ENCODE measurements at regions not wholly inside any gene's neighbourhood (a gene's known extent, or its start where the extent isn't known, plus 50 kb on each side); places are given as distances from the start of the nearest gene placed in this dataset.

GRCh38 chr18:61989138-61989537, 96.3 kb upstream of the RNF152 start:
- 95% methylated on average over 4 of the region's 4 CpGs for WGBS
- H3K27me3 ChIP-seq (ENCODE audit: control insufficient read depth in 2 of 2, insufficient read depth in 1 of 2, low read length in 1 of 2), result no peaks in the 10 kb centered on the region

GRCh38 chr18:61988100-61988499, 95.3 kb upstream of the RNF152 start:
- Histone ChIP-seq H3K27ac (ENCODE audit: low read depth in 1 of 2, low read length in 1 of 2) (no peak overlapping the region), H3K4me1 (ENCODE audit: control insufficient read depth in 2 of 2, insufficient read depth in 2 of 2, low read length in 2 of 2) (no peaks in the 10 kb centered on the region)
- 89% methylated on average over 2 of the region's 2 CpGs for WGBS

More at GRCh38 chr18:61989138-61989537, 96.3 kb upstream of the RNF152 start:
- H3K27ac ChIP-seq (ENCODE audit: low read depth in 1 of 2, low read length in 1 of 2), result no peak overlapping the region
- H3K36me3 ChIP-seq (ENCODE audit: control insufficient read depth in 2 of 2, insufficient read depth in 2 of 2, low read length in 1 of 2), result no peaks in the 10 kb centered on the region
- H3K9me3 ChIP-seq (ENCODE audit: control insufficient read depth in 2 of 2, insufficient read depth in 1 of 2, low read length in 1 of 2), result no peaks in the 10 kb centered on the region
- DNase-seq (ENCODE audit: low read depth in 6 of 9, low spot score in 9 of 9), result no peak
- no peaks in the 10 kb centered on the region for H3K4me1 ChIP-seq (ENCODE audit: control insufficient read depth in 2 of 2, insufficient read depth in 2 of 2, low read length in 2 of 2)
- no peak overlapping the region for H3K4me3 ChIP-seq (ENCODE audit: low read length in 2 of 2)

GRCh38 chr18:61985681-61986080, 92.9 kb upstream of the RNF152 start:
- Histone ChIP-seq H3K27ac (ENCODE audit: low read depth in 1 of 2, low read length in 1 of 2) (no peak overlapping the region), H3K27me3 (ENCODE audit: control insufficient read depth in 2 of 2, insufficient read depth in 1 of 2, low read length in 1 of 2) (no peaks in the 10 kb centered on the region), H3K4me3 (ENCODE audit: low read length in 2 of 2) (no peak overlapping the region), H3K4me1 (ENCODE audit: control insufficient read depth in 2 of 2, insufficient read depth in 2 of 2, low read length in 2 of 2) (no peaks in the 10 kb centered on the region), H3K36me3 (ENCODE audit: control insufficient read depth in 2 of 2, insufficient read depth in 2 of 2, low read length in 1 of 2) (no peaks in the 10 kb centered on the region), H3K9me3 (ENCODE audit: control insufficient read depth in 2 of 2, insufficient read depth in 1 of 2, low read length in 1 of 2) (no peaks in the 10 kb centered on the region)
- WGBS, result 99% methylated on average over 1 of the region's 1 CpG
- no peak for DNase-seq (ENCODE audit: low read depth in 6 of 9, low spot score in 9 of 9)

More at GRCh38 chr18:61988100-61988499, 95.3 kb upstream of the RNF152 start:
- Histone ChIP-seq H3K27me3 (ENCODE audit: control insufficient read depth in 2 of 2, insufficient read depth in 1 of 2, low read length in 1 of 2) (no peaks in the 10 kb centered on the region), H3K36me3 (ENCODE audit: control insufficient read depth in 2 of 2, insufficient read depth in 2 of 2, low read length in 1 of 2) (no peaks in the 10 kb centered on the region), H3K9me3 (ENCODE audit: control insufficient read depth in 2 of 2, insufficient read depth in 1 of 2, low read length in 1 of 2) (no peaks in the 10 kb centered on the region), H3K4me3 (ENCODE audit: low read length in 2 of 2) (no peak overlapping the region)
- no peak for DNase-seq (ENCODE audit: low read depth in 6 of 9, low spot score in 9 of 9)

- WGBS, result 96% methylated on average over 1 of the region's 1 CpG
- no peaks in the 10 kb centered on the region for H3K4me1 ChIP-seq (ENCODE audit: control insufficient read depth in 2 of 2, insufficient read depth in 2 of 2, low read length in 2 of 2)
- no peaks in the 10 kb centered on the region for H3K27me3 ChIP-seq (ENCODE audit: control insufficient read depth in 2 of 2, insufficient read depth in 1 of 2, low read length in 1 of 2)
- H3K4me3 ChIP-seq (ENCODE audit: low read length in 2 of 2), result no peak overlapping the region
- H3K9me3 ChIP-seq (ENCODE audit: control insufficient read depth in 2 of 2, insufficient read depth in 1 of 2, low read length in 1 of 2), result no peaks in the 10 kb centered on the region
- H3K36me3 ChIP-seq (ENCODE audit: control insufficient read depth in 2 of 2, insufficient read depth in 2 of 2, low read length in 1 of 2), result no peaks in the 10 kb centered on the region
- H3K27ac ChIP-seq (ENCODE audit: low read depth in 1 of 2, low read length in 1 of 2), result no peak overlapping the region
- no peak for DNase-seq (ENCODE audit: low read depth in 6 of 9, low spot score in 9 of 9)
Observed at GRCh38 chr18:61984349-61984748, 91.5 kb upstream of the RNF152 start.

- no peak for DNase-seq (ENCODE audit: low read depth in 6 of 9, low spot score in 9 of 9)
- H3K4me1 ChIP-seq (ENCODE audit: control insufficient read depth in 2 of 2, insufficient read depth in 2 of 2, low read length in 2 of 2), result no peaks in the 10 kb centered on the region
- no peak overlapping the region for H3K4me3 ChIP-seq (ENCODE audit: low read length in 2 of 2)
- WGBS, result 84% methylated on average over 2 of the region's 2 CpGs
- no peaks in the 10 kb centered on the region for H3K36me3 ChIP-seq (ENCODE audit: control insufficient read depth in 2 of 2, insufficient read depth in 2 of 2, low read length in 1 of 2)
- H3K9me3 ChIP-seq (ENCODE audit: control insufficient read depth in 2 of 2, insufficient read depth in 1 of 2, low read length in 1 of 2), result no peaks in the 10 kb centered on the region
- H3K27me3 ChIP-seq (ENCODE audit: control insufficient read depth in 2 of 2, insufficient read depth in 1 of 2, low read length in 1 of 2), result no peaks in the 10 kb centered on the region
- H3K27ac ChIP-seq (ENCODE audit: low read depth in 1 of 2, low read length in 1 of 2), result no peak overlapping the region
Observed at GRCh38 chr18:61982475-61982874, 89.7 kb upstream of the RNF152 start.

GRCh38 chr18:61980355-61980754, 87.5 kb upstream of the RNF152 start:
- DNase-seq (ENCODE audit: low read depth in 6 of 9, low spot score in 9 of 9), result no peak
- Histone ChIP-seq H3K4me1 (ENCODE audit: control insufficient read depth in 2 of 2, insufficient read depth in 2 of 2, low read length in 2 of 2) (no peaks in the 10 kb centered on the region), H3K27ac (ENCODE audit: low read depth in 1 of 2, low read length in 1 of 2) (no peak overlapping the region), H3K36me3 (ENCODE audit: control insufficient read depth in 2 of 2, insufficient read depth in 2 of 2, low read length in 1 of 2) (no peaks in the 10 kb centered on the region), H3K9me3 (ENCODE audit: control insufficient read depth in 2 of 2, insufficient read depth in 1 of 2, low read length in 1 of 2) (no peaks in the 10 kb centered on the region), H3K4me3 (ENCODE audit: low read length in 2 of 2) (no peak overlapping the region), H3K27me3 (ENCODE audit: control insufficient read depth in 2 of 2, insufficient read depth in 1 of 2, low read length in 1 of 2) (no peaks in the 10 kb centered on the region)
- WGBS, result 79% methylated on average over 2 of the region's 2 CpGs

GRCh38 chr18:61975526-61976326, 82.9 kb upstream of the RNF152 start:
- Histone ChIP-seq H3K27me3 (ENCODE audit: control insufficient read depth in 2 of 2, insufficient read depth in 1 of 2, low read length in 1 of 2) (no peaks in the 10 kb centered on the region), H3K4me3 (ENCODE audit: low read length in 2 of 2) (no peak overlapping the region), H3K4me1 (ENCODE audit: control insufficient read depth in 2 of 2, insufficient read depth in 2 of 2, low read length in 2 of 2) (no peaks in the 10 kb centered on the region), H3K9me3 (ENCODE audit: control insufficient read depth in 2 of 2, insufficient read depth in 1 of 2, low read length in 1 of 2) (no peaks in the 10 kb centered on the region), H3K36me3 (ENCODE audit: control insufficient read depth in 2 of 2, insufficient read depth in 2 of 2, low read length in 1 of 2) (no peaks in the 10 kb centered on the region), H3K27ac (ENCODE audit: low read depth in 1 of 2, low read length in 1 of 2) (no peak overlapping the region)
- WGBS, result 82% methylated on average over 9 of the region's 9 CpGs
- DNase-seq (ENCODE audit: low read depth in 6 of 9, low spot score in 9 of 9), result peak in 6 of 9 donors; percentile 13 to 69 (median 23)

- Histone ChIP-seq H3K9me3 (ENCODE audit: control insufficient read depth in 2 of 2, insufficient read depth in 1 of 2, low read length in 1 of 2) (no peaks in the 10 kb centered on the region), H3K4me1 (ENCODE audit: control insufficient read depth in 2 of 2, insufficient read depth in 2 of 2, low read length in 2 of 2) (no peaks in the 10 kb centered on the region), H3K36me3 (ENCODE audit: control insufficient read depth in 2 of 2, insufficient read depth in 2 of 2, low read length in 1 of 2) (no peaks in the 10 kb centered on the region), H3K27me3 (ENCODE audit: control insufficient read depth in 2 of 2, insufficient read depth in 1 of 2, low read length in 1 of 2) (no peaks in the 10 kb centered on the region), H3K27ac (ENCODE audit: low read depth in 1 of 2, low read length in 1 of 2) (no peak overlapping the region), H3K4me3 (ENCODE audit: low read length in 2 of 2) (no peak overlapping the region)
- DNase-seq (ENCODE audit: low read depth in 6 of 9, low spot score in 9 of 9), result no peak
- WGBS, result 95% methylated on average over 6 of the region's 6 CpGs
Observed at GRCh38 chr18:61973273-61974115, 80.7 kb upstream of the RNF152 start.
